Globus pallidus (tissue), 1 donor: ENCODE measurements at regions not wholly inside any gene's neighbourhood (a gene's known extent, or its start where the extent isn't known, plus 50 kb on each side); places are given as distances from the start of the nearest gene placed in this dataset.
"Not testable (repeated sequence)": the region's sequence is repeated elsewhere in the genome, so short reads cannot be mapped to it uniquely, and the experiment has no call there.

Experiments
- DNase-seq: peaks from one replicate; pipeline ENCODE4 v3.0.0-alpha.2; 2015; ENCODE audit warnings: low spot score

GRCh38 chr14:105709281-105710118, 183.1 kb downstream of the TMEM121 start:
- no peak for DNase-seq

- DNase-seq, result no peak
Observed at GRCh38 chr14:105710119-105711043, 184.0 kb downstream of the TMEM121 start.

GRCh38 chr14:105711044-105711620, 184.7 kb downstream of the TMEM121 start:
- no peak for DNase-seq

GRCh38 chr14:105711841-105712460, 185.6 kb downstream of the TMEM121 start:
- no peak for DNase-seq

GRCh38 chr14:105712670-105713069, 186.3 kb downstream of the TMEM121 start:
- DNase-seq, result not testable (repeated sequence)

- DNase-seq, result not testable (repeated sequence)
Observed at GRCh38 chr14:105713160-105713559, 186.8 kb downstream of the TMEM121 start.

- not testable (repeated sequence) for DNase-seq
Observed at GRCh38 chr14:105713836-105714235, 187.5 kb downstream of the TMEM121 start.

GRCh38 chr14:105718787-105719186, 192.4 kb downstream of the TMEM121 start:
- not testable (repeated sequence) for DNase-seq

GRCh38 chr14:105720106-105720505, 193.7 kb downstream of the TMEM121 start:
- not testable (repeated sequence) for DNase-seq

- DNase-seq, result not testable (repeated sequence)
Observed at GRCh38 chr14:105720852-105721601, 194.6 kb downstream of the TMEM121 start.

GRCh38 chr14:105721602-105721970, 195.2 kb downstream of the TMEM121 start:
- not testable (repeated sequence) for DNase-seq

- not testable (repeated sequence) for DNase-seq
Observed at GRCh38 chr14:105721996-105722709, 195.8 kb downstream of the TMEM121 start.

GRCh38 chr14:105723271-105723670, 196.9 kb downstream of the TMEM121 start:
- DNase-seq, result not testable (repeated sequence)

- DNase-seq, result not testable (repeated sequence)
Observed at GRCh38 chr14:105723776-105724175, 197.4 kb downstream of the TMEM121 start.

- not testable (repeated sequence) for DNase-seq
Observed at GRCh38 chr14:105729825-105730368, 203.5 kb downstream of the TMEM121 start.

- not testable (repeated sequence) for DNase-seq
Observed at GRCh38 chr14:105730731-105731130, 204.3 kb downstream of the TMEM121 start.

- DNase-seq, result not testable (repeated sequence)
Observed at GRCh38 chr14:105731221-105731985, 205.0 kb downstream of the TMEM121 start.

- DNase-seq, result no peak
Observed at GRCh38 chr14:105733081-105734065, 207.0 kb downstream of the TMEM121 start.
